Fibroblast of lung (primary cell): ENCODE measurements at regions not wholly inside any gene's neighbourhood (a gene's known extent, or its start where the extent isn't known, plus 50 kb on each side); places are given as distances from the start of the nearest gene placed in this dataset.

Experiments used
- DNase-seq, 2 donors: peaks; one replicate each; pipeline versions ENCODE4 v3.0.0 to v3.0.0-alpha.2; 2010; ENCODE audit warnings: low read depth in 2 of 2
- H2AFZ ChIP-seq: 2 replicates; pipeline ENCODE4 v1.5.1; 2012; ENCODE audit warnings: low read length, control low read depth, inconsistent platforms
- H3K27ac ChIP-seq: 2 replicates; pipeline ENCODE4 v1.5.1; 2011; ENCODE audit warnings: low read length, control low read depth; ENCODE audit not compliant: insufficient read depth
- H3K27me3 ChIP-seq: 2 replicates; pipeline ENCODE4 v1.5.1; 2011; ENCODE audit warnings: mild to moderate bottlenecking, low read length; ENCODE audit not compliant: control insufficient read depth, insufficient read depth
- H3K36me3 ChIP-seq: 2 replicates; pipeline ENCODE4 v1.5.1; 2011; ENCODE audit warnings: low read length; ENCODE audit not compliant: control insufficient read depth, insufficient read depth
- H3K4me1 ChIP-seq: 2 replicates; pipeline ENCODE4 v1.5.1; 2011; ENCODE audit warnings: low read length; ENCODE audit not compliant: control insufficient read depth, insufficient read depth; ENCODE audit errors: extremely low read depth
- H3K4me2 ChIP-seq: 2 replicates; pipeline ENCODE4 v1.5.1; 2011; ENCODE audit warnings: low read length, control low read depth; ENCODE audit not compliant: insufficient read depth; ENCODE audit errors: extremely low read depth
- H3K4me3 ChIP-seq, 4 experiments: fragments of 200-600 bp in 1 of 4; sonication (generic) in 1 of 4; replicated peaks in 1 of 4; 2 replicates each; pipeline ENCODE4 v1.5.1; 2011 to 2016; ENCODE audit warnings: low read length in 4 of 4, low read depth in 3 of 4, mild to moderate bottlenecking in 3 of 4, control low read depth in 2 of 4, inconsistent platforms in 1 of 4, mixed read lengths in 1 of 4; ENCODE audit not compliant: insufficient read depth in 1 of 4; ENCODE audit errors: control extremely low read depth in 1 of 4
- H3K79me2 ChIP-seq: 2 replicates; pipeline ENCODE4 v1.5.1; 2012; ENCODE audit warnings: mild to moderate bottlenecking, low read length, inconsistent platforms; ENCODE audit not compliant: control insufficient read depth, insufficient read depth
- H3K9ac ChIP-seq: 2 replicates; pipeline ENCODE4 v1.5.1; 2011; ENCODE audit warnings: mild to moderate bottlenecking, low read length, control low read depth; ENCODE audit not compliant: insufficient read depth
- H3K9me3 ChIP-seq: 2 replicates; pipeline ENCODE4 v1.5.1; 2012; ENCODE audit warnings: low read depth, low read length; ENCODE audit not compliant: control insufficient read depth, insufficient read depth
- H4K20me1 ChIP-seq: 2 replicates; pipeline ENCODE4 v1.5.1; 2011; ENCODE audit warnings: low read length; ENCODE audit not compliant: control insufficient read depth, insufficient read depth; ENCODE audit errors: extremely low read depth
- EZH2 ChIP-seq: IDR thresholded peaks from 2 replicates; pipeline ENCODE4 v1.5.1; 2012; ENCODE audit warnings: low read length, control low read depth, mild to moderate bottlenecking; ENCODE audit errors: missing control alignments
- TF ChIP-seq, protein P1 (sequence below), 2 donors: IDR thresholded peaks in 1 of 2; conservative IDR thresholded peaks in 1 of 2; 1 replicate in 1 of 2; 2 replicates in 1 of 2; pipeline ENCODE4 v1.5.1; 2011 to 2012; ENCODE audit warnings: low read length in 2 of 2, control low read depth in 1 of 2, inconsistent platforms in 1 of 2, low read depth in 1 of 2, mild to moderate bottlenecking in 1 of 2

DNA sequence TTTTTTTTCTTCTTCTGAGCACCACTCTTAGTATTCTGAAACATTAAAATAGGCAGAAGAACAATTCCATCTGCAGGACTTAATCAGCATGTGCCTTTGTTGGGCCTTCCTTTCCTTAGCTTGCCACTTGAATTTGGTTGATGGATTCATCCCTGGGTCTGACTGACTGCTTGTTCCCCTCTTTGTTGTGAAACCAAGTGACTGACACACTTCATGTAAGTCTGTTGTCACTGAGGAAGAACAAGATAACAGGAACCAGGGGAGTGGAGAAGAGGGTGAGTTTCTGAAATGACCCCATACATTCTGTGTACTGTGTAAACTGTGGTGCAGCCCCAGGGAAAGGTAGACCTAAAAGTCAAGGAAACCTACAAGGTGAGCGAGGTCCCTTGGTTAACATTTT, 188.7 kb upstream of the TBC1D5 start:
- Histone ChIP-seq H3K9ac (no peak overlapping the region), H3K27ac (no peak overlapping the region), H3K9me3 (no peaks in the 10 kb centered on the region), H2AFZ (no peak overlapping the region), H3K36me3 (no peaks in the 10 kb centered on the region), H4K20me1 (no peaks in the 10 kb centered on the region), H3K4me1 (no peaks in the 10 kb centered on the region), H3K4me2 (no peak overlapping the region), H3K79me2 (no peaks in the 10 kb centered on the region), H3K4me3 (no peak overlapping the region), H3K27me3 (no peaks in the 10 kb centered on the region)
- TF ChIP-seq, protein P1, sequence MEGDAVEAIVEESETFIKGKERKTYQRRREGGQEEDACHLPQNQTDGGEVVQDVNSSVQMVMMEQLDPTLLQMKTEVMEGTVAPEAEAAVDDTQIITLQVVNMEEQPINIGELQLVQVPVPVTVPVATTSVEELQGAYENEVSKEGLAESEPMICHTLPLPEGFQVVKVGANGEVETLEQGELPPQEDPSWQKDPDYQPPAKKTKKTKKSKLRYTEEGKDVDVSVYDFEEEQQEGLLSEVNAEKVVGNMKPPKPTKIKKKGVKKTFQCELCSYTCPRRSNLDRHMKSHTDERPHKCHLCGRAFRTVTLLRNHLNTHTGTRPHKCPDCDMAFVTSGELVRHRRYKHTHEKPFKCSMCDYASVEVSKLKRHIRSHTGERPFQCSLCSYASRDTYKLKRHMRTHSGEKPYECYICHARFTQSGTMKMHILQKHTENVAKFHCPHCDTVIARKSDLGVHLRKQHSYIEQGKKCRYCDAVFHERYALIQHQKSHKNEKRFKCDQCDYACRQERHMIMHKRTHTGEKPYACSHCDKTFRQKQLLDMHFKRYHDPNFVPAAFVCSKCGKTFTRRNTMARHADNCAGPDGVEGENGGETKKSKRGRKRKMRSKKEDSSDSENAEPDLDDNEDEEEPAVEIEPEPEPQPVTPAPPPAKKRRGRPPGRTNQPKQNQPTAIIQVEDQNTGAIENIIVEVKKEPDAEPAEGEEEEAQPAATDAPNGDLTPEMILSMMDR (conservative IDR thresholded peaks at IDR 0.05 in 1 of 2, IDR thresholded peaks at IDR 0.05 in 1 of 2; ENCODE audit: low read depth in 1 of 2, low read length in 2 of 2), result no peak
- TF ChIP-seq EZH2, result no peak
- DNase-seq, result no peak

DNA sequence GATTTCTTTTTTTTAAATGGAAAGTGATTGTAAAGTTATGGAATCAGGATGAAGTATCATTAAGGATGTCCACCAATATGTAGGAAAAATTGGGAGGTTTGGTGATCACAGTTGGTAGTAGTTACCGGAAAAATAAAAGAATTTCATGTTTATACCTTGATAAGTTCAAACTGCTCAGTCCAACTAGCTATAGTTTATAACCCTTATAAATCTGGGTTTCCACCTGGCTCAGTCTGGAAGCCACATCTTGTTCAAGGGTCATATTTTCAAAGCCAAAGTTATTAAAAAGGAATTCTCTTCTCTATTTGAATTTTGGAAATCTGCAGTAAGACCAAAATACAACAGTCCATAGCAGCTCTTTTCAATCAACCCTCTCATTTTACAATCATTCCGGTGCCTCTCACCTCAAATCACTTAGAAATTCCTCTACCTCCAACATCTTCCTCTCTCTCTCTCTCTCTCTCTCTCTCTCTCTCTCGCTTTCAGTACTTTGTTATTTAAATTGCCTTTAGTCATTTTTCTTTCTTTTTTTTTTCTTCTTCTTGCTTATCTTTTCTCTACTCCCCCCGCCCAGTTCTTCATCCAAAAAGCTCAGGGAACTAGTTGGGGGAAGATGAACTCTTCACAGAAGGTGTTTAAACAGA, 186.2 kb upstream of the TBC1D5 start:
- no peak overlapping the region for H3K27ac ChIP-seq
- no peaks in the 10 kb centered on the region for H3K9me3 ChIP-seq
- H2AFZ ChIP-seq, result no peak overlapping the region
- H3K79me2 ChIP-seq, result no peaks in the 10 kb centered on the region
- DNase-seq, result no peak
- TF ChIP-seq, protein P1 (conservative IDR thresholded peaks at IDR 0.05 in 1 of 2, IDR thresholded peaks at IDR 0.05 in 1 of 2; ENCODE audit: low read depth in 1 of 2, low read length in 2 of 2), result no peak
- TF ChIP-seq EZH2, result no peak
- no peaks in the 10 kb centered on the region for H3K4me1 ChIP-seq
- no peaks in the 10 kb centered on the region for H4K20me1 ChIP-seq
- no peaks in the 10 kb centered on the region for H3K36me3 ChIP-seq
- H3K9ac ChIP-seq, result no peak overlapping the region
- H3K4me3 ChIP-seq, result no peak overlapping the region
- H3K27me3 ChIP-seq, result no peaks in the 10 kb centered on the region
- H3K4me2 ChIP-seq, result no peak overlapping the region

DNA sequence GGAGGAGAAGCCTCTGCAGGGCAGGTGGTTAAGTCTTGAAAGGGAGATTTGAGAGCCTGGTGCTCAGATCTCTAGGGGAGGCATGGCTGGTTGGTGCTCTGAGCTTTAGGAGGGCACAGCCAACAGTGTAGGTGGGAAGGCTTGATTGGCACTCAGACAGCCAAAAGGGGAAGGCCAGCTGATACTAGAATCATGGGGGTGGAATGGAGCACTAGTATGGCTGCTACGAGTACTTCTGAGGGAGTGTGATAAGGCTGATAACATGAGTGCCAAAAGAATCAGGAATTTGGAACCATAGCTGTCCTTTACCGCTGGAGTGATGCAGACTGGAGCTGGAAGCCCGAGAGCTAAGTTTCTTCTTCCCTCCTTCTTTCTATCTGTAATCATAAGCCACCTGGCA, 184.6 kb upstream of the TBC1D5 start:
- DNase-seq, result no peak
- Histone ChIP-seq H3K4me3 (no peak overlapping the region), H3K4me2 (no peak overlapping the region), H3K79me2 (no peaks in the 10 kb centered on the region), H3K9ac (no peak overlapping the region), H3K9me3 (no peaks in the 10 kb centered on the region), H3K27ac (no peak overlapping the region), H2AFZ (no peak overlapping the region), H4K20me1 (no peaks in the 10 kb centered on the region), H3K27me3 (no peaks in the 10 kb centered on the region), H3K4me1 (no peaks in the 10 kb centered on the region), H3K36me3 (no peaks in the 10 kb centered on the region)
- TF ChIP-seq, protein P1 (conservative IDR thresholded peaks at IDR 0.05 in 1 of 2, IDR thresholded peaks at IDR 0.05 in 1 of 2; ENCODE audit: low read depth in 1 of 2, low read length in 2 of 2), result no peak
- TF ChIP-seq EZH2, result no peak
